ENCODE measurements at regions not wholly inside any gene's neighbourhood (a gene's known extent, or its start where the extent isn't known, plus 50 kb on each side); places are given as distances from the start of the nearest gene placed in this dataset.

- H3K4me1 ChIP-seq (ENCODE audit: insufficient read depth, low read length) = no peaks in the 10 kb centered on the region
- BruUV-seq (replicated peaks) = no TSS peak
- H3K79me2 ChIP-seq (ENCODE audit: low read length) = no peaks in the 10 kb centered on the region
- ChIA-PET POLR2A (ENCODE audit: unreplicated experiment) (no interaction called here), CTCF (no interaction called here)
- H4K20me1 ChIP-seq (ENCODE audit: low read length) = no peaks in the 10 kb centered on the region
- no peaks in the 10 kb centered on the region for H3K9me2 ChIP-seq (replicated peaks; ENCODE audit: low read length)
- no peaks in the 10 kb centered on the region for H3F3A ChIP-seq (ENCODE audit: low read length, unreplicated experiment)
- H3K4me3 ChIP-seq (ENCODE audit: low read length) = no peak overlapping the region
- no peaks in the 10 kb centered on the region for H3K27me3 ChIP-seq (ENCODE audit: low read length)
- ATAC-seq = no peak
- H3K4me2 ChIP-seq (ENCODE audit: low read length) = no peak overlapping the region
- H3K27ac ChIP-seq (ENCODE audit: low read length) = no peak overlapping the region
- no peak for TF ChIP-seq EZH2 (IDR thresholded peaks at IDR 0.05; ENCODE audit: low read length, unreplicated experiment)
- no peak for TF ChIP-seq CTCF (conservative IDR thresholded peaks at IDR 0.05; ENCODE audit: low read depth, low read length)
- no peak for TF ChIP-seq EZH2phosphoT487 (IDR thresholded peaks at IDR 0.05; ENCODE audit: borderline replicate concordance, low read length)
- intact Hi-C loops (cut with micrococcal nuclease) = no loop called here
- no peak for DNase-seq
- H3K9me3 ChIP-seq (ENCODE audit: low read length) = no peaks in the 10 kb centered on the region
- no peaks in the 10 kb centered on the region for H3K36me3 ChIP-seq (ENCODE audit: low read depth, low read length)
- no peak overlapping the region for H2AFZ ChIP-seq (ENCODE audit: low read length)
- no peak overlapping the region for H3K9ac ChIP-seq (ENCODE audit: low read length)
Measured at GRCh38 chrX:38965888-38966287, 164.6 kb downstream of the MID1IP1 start.

GRCh38 chrX:38968344-38969216, 167.3 kb downstream of the MID1IP1 start:
- H3F3A ChIP-seq (ENCODE audit: low read length, unreplicated experiment) = no peaks in the 10 kb centered on the region
- H3K9me3 ChIP-seq (ENCODE audit: low read length) = no peaks in the 10 kb centered on the region
- no peak overlapping the region for H3K27ac ChIP-seq (ENCODE audit: low read length)
- H3K79me2 ChIP-seq (ENCODE audit: low read length) = no peaks in the 10 kb centered on the region
- CTCF ChIA-PET = no interaction called here
- no peaks in the 10 kb centered on the region for H3K36me3 ChIP-seq (ENCODE audit: low read depth, low read length)
- 0 out of 2 replicates have a peak, but pooled peaks cover 5% of the 10 kb centered on the region for H3K4me1 ChIP-seq (ENCODE audit: insufficient read depth, low read length)
- ATAC-seq (no peak), DNase-seq (no peak)
- H2AFZ ChIP-seq (ENCODE audit: low read length) = no peak overlapping the region
- intact Hi-C loops (cut with micrococcal nuclease) = no loop called here
- POLR2A ChIA-PET (ENCODE audit: unreplicated experiment) = no interaction called here
- TF ChIP-seq CTCF (conservative IDR thresholded peaks at IDR 0.05; ENCODE audit: low read depth, low read length) (no peak), EZH2 (IDR thresholded peaks at IDR 0.05; ENCODE audit: low read length, unreplicated experiment) (no peak), EZH2phosphoT487 (IDR thresholded peaks at IDR 0.05; ENCODE audit: borderline replicate concordance, low read length) (no peak)
- no peaks in the 10 kb centered on the region for H3K27me3 ChIP-seq (ENCODE audit: low read length)
- H3K9me2 ChIP-seq (replicated peaks; ENCODE audit: low read length) = no peaks in the 10 kb centered on the region
- no peak overlapping the region for H3K4me3 ChIP-seq (ENCODE audit: low read length)
- H3K4me2 ChIP-seq (ENCODE audit: low read length) = no peak overlapping the region
- no TSS peak for BruUV-seq (replicated peaks)
- no peaks in the 10 kb centered on the region for H4K20me1 ChIP-seq (ENCODE audit: low read length)
- no peak overlapping the region for H3K9ac ChIP-seq (ENCODE audit: low read length)

GRCh38 chrX:38970074-38970473, 168.8 kb downstream of the MID1IP1 start:
- Histone ChIP-seq H3K4me3 (ENCODE audit: low read length) (no peak overlapping the region), H3K9me3 (ENCODE audit: low read length) (no peaks in the 10 kb centered on the region), H3K36me3 (ENCODE audit: low read depth, low read length) (no peaks in the 10 kb centered on the region), H3K4me2 (ENCODE audit: low read length) (no peak overlapping the region), H3K27ac (ENCODE audit: low read length) (no peak overlapping the region), H3K4me1 (ENCODE audit: insufficient read depth, low read length) (0 out of 2 replicates have a peak, but pooled peaks cover 5% of the 10 kb centered on the region), H3F3A (ENCODE audit: low read length, unreplicated experiment) (no peaks in the 10 kb centered on the region), H2AFZ (ENCODE audit: low read length) (no peak overlapping the region), H3K79me2 (ENCODE audit: low read length) (no peaks in the 10 kb centered on the region), H3K9ac (ENCODE audit: low read length) (no peak overlapping the region), H4K20me1 (ENCODE audit: low read length) (no peaks in the 10 kb centered on the region), H3K27me3 (ENCODE audit: low read length) (no peaks in the 10 kb centered on the region), H3K9me2 (replicated peaks; ENCODE audit: low read length) (no peaks in the 10 kb centered on the region)
- no peak for ATAC-seq
- ChIA-PET POLR2A (ENCODE audit: unreplicated experiment) (no interaction called here), CTCF (no interaction called here)
- intact Hi-C loops (cut with micrococcal nuclease) = no loop called here
- no peak for TF ChIP-seq CTCF (conservative IDR thresholded peaks at IDR 0.05; ENCODE audit: low read depth, low read length)
- TF ChIP-seq EZH2 (IDR thresholded peaks at IDR 0.05; ENCODE audit: low read length, unreplicated experiment) = no peak
- no peak for TF ChIP-seq EZH2phosphoT487 (IDR thresholded peaks at IDR 0.05; ENCODE audit: borderline replicate concordance, low read length)
- DNase-seq = no peak
- BruUV-seq (replicated peaks) = no TSS peak
